GM18867 (cell line): ENCODE measurements at regions not wholly inside any gene's neighbourhood (a gene's known extent, or its start where the extent isn't known, plus 50 kb on each side); places are given as distances from the start of the nearest gene placed in this dataset.
"Not testable (repeated sequence)": the region's sequence is repeated elsewhere in the genome, so short reads cannot be mapped to it uniquely, and the experiment has no call there.

ENCODE experiments used
- ATAC-seq: cut with Tn5 transposase; IDR thresholded peaks from one replicate; pipeline ENCODE4 v1.9.1; 2021; ENCODE audit warnings: mild to moderate bottlenecking, moderate library complexity; ENCODE audit not compliant: unreplicated experiment

DNA sequence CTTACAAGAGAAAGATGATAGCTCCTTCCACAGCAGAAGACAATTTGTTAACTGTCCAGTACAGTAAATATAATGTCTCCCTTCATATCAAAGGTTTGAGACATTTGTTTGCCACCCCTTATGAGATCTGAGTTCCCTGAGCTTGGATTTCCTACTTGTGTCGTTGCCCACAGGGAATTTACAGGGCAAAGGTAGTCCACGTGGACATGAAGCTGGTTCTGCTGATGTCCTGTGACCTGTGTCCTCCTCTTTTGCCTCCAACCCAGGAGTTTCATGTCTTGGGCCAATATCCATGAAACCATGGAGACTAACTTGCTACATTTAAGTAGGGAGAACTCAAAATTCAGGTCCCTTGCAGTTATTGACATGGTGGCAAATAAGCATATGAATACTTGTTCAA lies 172.2 kb upstream of the KCTD7 start:
- not testable (repeated sequence) for ATAC-seq

DNA sequence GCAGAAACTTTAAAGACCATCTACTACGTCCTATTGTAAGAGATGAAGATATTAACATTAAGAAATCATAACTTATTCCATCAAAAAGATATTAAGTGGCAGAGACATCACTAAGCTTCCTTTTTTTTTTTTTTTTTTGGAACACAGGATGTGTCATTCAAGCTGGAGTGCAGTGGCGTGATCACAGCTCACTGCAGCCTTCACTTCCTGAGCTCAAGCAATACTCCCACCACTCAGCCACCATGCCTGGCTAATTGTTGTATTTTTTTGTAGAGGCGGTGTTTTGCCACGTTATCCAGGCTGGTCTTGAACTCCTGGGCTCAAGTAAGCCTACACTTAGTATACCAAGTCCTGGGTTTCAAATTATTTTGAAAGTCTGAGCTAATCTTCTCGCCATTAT lies 169.7 kb upstream of the KCTD7 start:
- not testable (repeated sequence) for ATAC-seq

DNA sequence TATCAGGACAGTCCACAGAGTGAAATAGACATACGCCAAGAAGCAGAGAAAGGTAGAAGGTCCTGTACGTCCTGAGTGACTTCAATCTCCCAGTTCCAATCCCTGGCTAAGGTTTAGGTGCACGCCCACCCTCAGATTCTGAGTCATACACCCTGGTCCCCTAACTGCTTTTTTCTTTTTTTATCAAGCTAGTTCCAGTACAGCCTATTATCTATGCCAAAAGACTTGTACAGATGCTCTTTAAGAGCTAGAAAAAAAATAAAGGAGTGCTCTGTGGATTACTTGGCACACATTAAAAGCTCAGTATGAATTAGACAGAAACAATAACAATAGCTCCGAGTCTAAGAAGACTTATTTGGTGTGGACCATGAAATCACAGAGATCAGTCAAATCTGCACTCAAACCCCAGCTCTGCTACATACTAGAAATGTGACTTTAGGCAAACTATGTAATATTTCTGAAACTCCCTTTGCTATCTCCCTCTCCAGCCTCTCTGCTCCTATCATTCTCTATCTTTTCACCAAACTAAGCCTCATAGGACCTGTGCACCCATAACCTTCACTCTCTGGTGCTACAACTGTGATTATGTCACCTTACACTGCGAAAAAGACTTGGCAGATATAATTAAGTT lies 168.8 kb upstream of the KCTD7 start:
- ATAC-seq, result not testable (repeated sequence)

DNA sequence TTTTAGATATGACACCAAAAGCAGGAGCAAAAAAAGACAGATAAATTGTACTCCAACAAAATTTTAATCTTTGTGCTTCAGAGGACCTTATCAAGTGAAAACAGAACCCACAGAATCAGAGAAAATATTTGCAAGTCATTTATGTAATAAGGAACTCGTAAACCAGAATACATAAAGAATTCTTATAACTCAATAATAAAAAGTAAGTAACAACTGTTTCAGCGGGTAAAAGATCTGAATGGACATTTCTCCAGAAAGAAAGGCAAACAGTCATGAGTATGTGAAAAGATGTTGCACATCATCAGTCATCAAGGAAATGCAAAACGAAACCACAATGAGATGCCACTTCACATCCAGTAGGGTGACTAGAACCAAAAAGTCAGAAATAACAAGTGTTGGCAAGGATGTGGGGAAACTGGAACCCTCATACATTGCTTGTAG lies 167.7 kb upstream of the KCTD7 start:
- ATAC-seq, result no peak

DNA sequence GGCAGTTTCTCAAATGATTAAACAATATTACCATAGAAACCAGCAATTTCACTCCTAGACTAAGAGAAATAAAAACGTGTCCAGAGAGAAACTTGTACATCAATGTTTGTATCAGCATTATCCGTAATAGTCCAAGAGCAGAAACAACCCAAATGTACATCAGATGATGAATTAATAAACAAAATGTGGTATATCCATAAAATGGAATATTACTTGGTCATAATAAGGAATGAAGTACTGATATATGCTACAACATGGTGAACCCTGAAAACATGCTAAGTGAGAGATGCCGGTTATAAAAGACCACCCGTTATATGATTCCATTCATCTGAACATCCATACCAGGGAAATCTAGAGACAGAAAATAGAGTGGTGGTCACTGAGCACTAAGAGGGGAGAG lies 167.3 kb upstream of the KCTD7 start:
- ATAC-seq, result not testable (repeated sequence)

DNA sequence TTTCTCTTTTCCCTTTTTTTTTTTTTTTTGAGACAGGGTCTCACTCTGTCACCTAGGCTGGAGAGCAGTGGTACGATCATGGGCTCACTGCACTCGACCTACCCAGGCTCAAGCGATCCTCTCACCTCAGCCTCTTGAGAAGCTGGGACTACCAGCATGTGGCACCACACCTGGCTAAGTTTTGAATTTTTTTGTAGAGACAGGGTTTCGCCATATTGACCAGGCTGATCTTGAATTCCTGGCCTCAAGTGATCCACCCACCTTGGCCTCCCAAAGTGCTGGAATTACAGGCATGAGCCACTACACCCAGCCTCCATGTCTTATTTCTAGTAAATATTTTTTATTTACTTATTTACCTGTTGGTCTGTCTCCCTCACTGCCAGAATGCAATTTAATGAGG lies 165.8 kb upstream of the KCTD7 start:
- ATAC-seq, result not testable (repeated sequence)

DNA sequence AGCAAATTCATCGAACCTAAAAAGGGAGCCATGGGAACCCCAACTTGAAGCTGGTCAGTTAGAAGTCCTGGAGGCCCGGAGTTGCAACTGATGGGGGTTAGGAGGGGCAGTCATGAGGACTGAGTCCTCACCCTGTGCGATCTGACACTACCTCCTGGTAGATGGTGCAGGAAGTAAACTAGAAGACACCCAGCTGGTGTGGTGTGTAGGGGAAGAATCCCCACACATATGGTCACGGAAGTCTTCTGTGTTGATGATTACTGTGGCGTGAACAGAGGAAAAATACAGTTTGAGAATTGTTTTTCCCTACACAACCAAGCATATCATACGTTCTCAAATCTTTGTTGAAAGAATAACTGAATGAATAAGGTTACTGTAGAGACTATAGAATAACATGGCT lies 164.6 kb upstream of the KCTD7 start:
- ATAC-seq, result no peak

DNA sequence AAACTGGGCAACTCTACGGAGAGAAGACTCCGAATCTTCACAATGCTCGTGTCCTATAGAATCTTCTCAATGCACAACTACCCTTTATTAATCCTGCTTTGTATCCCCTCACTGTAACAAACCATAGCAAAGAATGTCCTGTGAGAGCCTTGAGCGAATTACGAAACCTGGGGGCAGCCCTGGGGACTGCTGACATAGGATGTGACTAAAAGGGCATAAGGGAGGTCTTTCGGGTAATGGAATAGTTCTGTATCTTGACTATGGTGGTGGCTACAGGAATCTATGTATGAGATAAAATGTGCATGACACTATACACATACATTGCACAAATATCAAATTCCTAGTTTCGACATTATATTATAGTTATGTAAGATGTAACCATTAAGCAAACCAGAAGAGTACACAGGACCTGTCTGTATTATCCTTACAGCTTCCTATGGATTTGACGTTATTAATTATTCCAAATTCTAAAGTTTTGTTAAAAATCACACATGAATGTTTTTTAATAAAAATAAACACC lies 162.5 kb upstream of the KCTD7 start:
- ATAC-seq, result no peak

DNA sequence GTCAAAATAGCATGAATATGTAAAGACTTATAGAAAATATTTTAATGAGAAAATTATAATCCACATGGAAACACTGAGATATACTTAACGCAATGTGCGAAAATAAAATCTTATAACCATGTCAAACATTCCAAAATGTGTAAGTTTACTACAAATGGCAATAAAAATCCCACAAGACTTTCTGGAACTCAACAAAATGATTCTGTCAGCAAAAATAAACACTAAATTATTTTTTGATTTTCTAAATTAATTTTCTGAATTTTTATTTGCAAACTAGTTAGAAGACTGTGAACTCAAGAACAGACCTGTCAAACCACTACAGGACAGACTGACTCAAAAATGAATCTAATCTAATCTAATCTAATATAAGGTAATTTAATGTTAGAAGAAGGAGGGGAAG lies 160.8 kb upstream of the KCTD7 start:
- ATAC-seq, result no peak

DNA sequence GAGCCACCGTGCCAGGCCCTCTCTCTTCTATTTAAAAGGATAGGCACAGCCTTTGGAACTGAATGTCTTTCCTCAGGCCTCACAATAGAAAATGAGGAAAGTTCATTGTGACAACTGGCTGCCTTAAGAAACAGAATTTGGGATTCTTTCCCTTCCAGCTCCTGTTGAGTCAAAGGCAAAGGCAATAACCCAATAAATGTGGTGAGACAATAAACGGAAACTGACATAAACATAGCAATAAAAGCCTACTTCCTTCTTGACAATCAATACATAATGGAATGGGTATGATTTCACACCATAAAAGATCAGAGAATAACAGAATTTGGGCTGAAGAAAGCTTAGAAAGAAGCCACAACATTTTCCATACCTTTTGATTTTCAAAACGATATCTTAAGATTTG lies 155.6 kb upstream of the KCTD7 start:
- not testable (repeated sequence) for ATAC-seq

DNA sequence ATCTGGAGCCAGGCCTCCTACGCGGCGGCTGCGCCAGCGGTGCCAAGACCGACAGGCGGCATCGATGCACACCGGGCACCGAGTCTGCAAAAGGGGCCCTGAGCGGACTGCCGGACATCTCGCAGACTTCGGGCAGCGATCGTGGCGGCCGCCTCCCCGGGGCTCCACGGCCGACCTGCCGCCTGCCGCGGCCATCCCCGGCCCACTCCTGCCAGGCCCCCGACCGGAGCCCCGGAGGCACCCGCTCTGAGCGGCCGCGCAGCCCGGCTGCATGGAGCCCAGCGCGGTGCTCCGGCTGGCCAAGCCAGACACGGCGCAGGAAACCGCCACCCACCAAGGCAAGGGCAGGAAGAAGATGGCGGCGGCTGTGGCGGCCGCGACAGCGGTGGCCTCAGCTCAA lies 154.2 kb upstream of the KCTD7 start:
- ATAC-seq, result no peak

DNA sequence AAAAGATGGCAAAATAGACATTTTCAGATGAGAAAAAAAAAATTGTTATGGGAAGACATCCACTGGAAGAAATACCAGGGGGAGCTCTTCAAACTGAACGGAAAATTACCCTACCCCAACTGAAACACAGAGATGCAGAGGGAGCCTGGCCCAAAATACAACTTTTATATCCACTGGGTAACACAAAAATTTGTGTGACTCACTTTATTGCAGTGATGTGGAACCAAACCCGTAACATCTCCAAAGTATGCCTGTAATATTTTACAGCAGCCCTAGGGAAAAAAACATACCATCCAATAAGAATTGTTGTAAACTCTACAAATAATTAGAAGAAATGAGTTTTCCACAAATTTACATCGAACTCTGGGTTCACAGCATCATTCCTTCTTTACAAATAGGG lies 152.6 kb upstream of the KCTD7 start:
- ATAC-seq, result not testable (repeated sequence)

DNA sequence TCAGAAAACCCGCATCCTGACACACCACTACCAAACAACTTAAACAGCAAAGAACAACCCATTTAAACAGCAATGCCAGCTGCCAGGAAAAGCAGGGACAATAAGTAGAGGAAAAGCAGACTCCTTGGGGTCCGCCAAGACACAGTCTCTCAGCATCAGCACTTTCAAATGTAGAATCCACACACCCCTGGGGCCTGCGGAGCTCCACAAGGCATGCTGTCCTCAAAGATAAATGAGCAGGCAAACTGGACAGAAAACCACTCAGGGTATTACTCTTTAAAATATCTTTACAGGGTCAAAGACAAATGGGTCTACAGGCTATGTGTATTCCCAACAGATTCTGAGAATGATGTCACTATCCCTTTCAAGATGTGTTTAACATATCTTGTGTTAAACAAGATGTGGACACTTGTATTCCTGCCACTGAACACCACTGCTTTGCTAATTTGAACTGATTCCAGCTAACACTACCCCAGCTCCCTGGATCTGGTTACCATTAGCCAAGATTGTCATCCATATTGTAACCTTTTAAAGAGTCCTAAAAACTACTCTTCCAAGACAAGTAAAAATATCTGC lies 150.8 kb upstream of the KCTD7 start:
- not testable (repeated sequence) for ATAC-seq

DNA sequence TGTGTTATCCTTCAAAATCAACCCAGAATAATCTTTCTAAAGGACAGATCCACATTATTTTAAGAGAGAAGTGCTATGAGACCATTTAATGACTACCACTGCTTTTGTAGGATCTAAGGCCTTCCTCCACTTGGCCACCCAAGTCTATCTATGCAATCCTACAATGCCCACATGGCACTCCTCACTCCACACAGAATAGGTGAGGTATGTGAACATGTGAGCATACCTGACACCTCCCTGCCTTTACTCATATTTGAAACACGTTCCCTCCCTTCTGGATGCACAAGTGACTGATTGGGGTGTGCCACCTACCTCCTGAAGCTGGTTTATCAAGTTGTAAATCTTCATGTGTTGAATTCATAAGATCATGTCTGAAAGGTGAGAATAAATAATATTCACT lies 147.5 kb upstream of the KCTD7 start:
- ATAC-seq, result not testable (repeated sequence)

DNA sequence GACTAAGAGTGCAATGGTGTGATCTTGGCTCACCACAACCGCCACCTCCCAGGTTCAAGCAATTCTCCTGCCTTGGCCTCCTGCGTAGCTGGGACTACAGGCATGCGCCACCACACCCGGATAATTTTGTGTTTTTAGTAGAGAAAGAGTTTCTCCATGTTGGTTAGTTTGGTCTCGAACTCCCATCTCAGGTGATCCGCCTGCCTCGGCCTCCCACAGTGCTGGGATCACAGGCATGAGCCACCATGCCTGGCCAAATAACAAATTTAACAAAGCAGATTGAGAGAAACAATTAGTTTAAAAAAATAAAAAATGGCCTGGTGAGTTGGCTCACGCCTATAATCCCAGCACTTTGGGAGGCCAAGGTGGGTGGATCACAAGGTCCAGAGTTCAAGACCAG lies 139.6 kb upstream of the KCTD7 start:
- ATAC-seq, result not testable (repeated sequence)

DNA sequence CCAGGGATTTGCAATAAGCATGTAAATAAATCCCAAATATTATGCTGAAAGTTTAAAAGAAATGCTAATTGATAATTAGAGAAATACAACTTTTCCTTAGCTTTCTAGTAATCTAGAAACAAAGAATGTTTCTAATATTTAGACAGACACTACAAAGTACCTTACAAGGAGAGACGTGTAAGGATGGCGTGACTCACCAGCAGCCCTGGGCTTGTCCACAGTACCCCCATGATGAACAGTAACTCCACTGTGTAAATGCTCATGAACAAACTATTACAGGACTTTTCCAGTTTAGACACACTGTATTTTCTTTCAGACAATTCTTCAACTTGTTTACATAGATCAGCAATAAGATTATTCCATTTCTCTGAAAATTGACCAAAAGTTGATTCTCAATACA lies 138.9 kb upstream of the KCTD7 start:
- not testable (repeated sequence) for ATAC-seq

DNA sequence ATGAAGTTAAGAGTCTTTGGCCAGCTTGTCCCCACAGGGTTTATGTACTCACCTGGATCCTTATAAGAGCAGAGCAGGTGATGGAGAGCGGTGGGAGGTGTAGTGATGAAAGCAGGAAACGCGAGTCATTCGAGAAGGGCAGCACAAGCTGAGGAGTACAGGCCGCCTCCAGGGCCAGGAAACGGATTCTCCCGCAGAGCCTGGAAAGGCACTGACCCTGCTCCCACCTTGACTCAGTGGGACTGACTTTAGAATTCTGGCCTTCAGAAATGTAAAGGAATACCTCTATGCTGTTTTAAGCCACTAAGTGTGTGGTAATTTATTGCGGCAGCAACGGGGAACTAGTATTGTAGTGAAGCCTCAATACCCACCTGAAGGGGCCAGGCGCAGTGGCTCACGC lies 137.7 kb upstream of the KCTD7 start:
- ATAC-seq, result not testable (repeated sequence)

DNA sequence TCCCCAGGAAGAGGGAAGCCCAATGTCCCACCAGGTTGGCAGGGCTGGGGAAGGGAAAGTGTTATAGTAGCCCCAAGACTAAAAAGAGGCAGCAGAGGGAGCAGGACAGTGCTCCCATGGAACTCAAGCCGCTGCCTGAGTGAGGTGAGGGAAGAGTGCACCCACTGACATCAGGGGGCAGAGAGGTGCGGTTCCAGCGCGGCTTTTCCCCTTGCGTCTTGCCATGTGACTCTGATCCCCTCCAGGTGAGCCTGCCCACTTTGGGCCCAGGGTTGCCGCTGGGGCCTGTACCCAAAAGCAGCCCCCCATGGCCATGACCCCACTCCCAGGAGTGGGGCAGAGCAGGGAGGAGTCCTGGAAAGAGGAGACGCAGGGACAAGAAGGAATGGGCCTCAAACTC lies 136.3 kb upstream of the KCTD7 start:
- not testable (repeated sequence) for ATAC-seq

DNA sequence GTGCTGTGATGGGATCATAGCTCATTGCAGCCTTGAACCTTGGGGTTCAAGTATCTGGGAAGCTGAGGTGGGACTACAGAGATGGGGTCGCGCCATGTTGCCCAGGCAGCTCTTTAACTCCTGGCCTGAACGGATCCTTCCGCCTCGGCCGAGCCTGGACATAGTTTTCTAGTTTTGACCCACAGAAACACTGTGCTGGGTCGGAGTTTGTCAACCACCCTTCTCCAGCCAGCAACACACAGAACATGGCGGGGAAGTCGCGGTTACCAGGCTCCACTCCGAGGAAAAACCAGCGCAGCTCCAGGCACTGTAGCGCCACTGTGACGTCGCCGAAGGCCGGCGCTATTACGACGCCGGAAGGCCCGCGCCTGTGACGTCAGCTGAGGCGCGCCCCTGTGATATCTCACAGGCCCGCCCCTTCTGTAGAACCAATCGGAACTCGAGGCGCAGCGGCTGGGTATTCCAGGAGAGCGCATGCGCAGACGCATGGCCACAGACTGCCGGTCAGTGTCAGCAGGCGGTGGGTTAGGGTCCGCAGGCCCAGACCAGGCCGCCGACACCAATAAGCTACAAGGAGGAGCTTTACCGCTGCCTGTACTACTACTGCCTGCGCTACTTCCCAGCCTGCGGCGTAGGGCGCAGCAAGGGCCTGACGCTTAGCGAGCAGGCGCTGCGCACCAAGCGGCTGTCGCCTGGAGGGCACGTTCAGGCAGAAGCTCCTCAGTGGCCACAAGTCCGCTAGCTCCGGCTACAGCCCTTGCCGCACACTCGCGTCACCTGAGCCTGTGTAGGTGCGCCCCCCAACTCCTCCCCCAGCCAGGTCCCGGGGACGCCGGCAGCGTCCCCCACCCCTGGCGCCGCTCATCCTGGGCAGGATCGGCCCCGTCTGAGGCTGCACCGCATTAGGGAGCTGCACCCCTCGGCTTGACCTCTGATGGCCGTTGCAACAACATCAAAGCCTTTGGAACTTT lies 135.2 kb upstream of the KCTD7 start:
- peak; percentile 97 for ATAC-seq

DNA sequence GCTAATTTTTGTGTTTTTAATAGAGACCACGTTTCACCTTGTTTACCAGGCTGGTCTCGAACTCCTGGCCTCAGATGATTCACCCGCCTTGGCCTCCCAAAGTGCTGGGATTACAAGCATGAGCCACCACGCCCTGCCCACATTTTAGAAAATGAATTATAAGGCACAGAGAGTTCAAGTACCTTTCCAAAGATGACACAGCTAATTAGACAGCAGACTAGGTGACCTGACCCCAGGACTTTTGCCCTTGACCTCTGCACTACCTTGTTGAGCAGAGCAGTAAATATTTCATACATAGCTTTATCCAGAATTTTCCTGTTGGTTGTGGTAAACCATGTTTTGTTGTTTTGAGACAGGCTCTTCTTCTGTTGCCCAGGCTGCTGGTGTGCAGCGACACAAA lies 131.3 kb upstream of the KCTD7 start:
- no peak for ATAC-seq

DNA sequence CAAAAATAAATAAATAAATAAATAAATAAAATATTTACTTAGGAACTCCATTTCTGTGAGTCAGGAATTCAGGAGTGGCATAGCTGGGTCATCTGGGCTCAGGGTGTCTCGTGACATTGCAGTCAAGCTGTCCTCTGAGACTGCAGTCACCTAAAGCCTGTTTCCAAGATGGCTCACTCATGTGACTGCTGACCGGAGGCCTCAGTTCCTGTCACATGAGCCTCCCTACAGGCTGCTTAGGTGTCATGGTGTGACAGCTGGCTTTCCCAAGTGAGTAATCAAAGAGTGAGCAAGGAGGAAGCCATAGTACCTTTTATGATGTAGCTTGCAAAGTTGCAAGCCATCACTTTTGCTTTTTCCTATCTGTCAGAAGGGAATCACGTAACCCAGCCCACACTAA lies 128.6 kb upstream of the KCTD7 start:
- no peak for ATAC-seq
